NT2/D1 (cell line): ENCODE measurements at regions not wholly inside any gene's neighbourhood (a gene's known extent, or its start where the extent isn't known, plus 50 kb on each side); places are given as distances from the start of the nearest gene placed in this dataset.

Experiments
- SUZ12 ChIP-seq: IDR thresholded peaks from 2 replicates; pipeline ENCODE4 v1.6.1; 2011; ENCODE audit not compliant: insufficient read length, insufficient read depth; ENCODE audit errors: extremely low read depth
- YY1 ChIP-seq: IDR thresholded peaks from 2 replicates; pipeline ENCODE4 v1.6.1; 2011; ENCODE audit not compliant: insufficient read length, insufficient read depth
- ZNF274 ChIP-seq: IDR thresholded peaks from 2 replicates; pipeline ENCODE4 v1.6.1; 2011; ENCODE audit warnings: mild to moderate bottlenecking, low read depth, low read length

DNA sequence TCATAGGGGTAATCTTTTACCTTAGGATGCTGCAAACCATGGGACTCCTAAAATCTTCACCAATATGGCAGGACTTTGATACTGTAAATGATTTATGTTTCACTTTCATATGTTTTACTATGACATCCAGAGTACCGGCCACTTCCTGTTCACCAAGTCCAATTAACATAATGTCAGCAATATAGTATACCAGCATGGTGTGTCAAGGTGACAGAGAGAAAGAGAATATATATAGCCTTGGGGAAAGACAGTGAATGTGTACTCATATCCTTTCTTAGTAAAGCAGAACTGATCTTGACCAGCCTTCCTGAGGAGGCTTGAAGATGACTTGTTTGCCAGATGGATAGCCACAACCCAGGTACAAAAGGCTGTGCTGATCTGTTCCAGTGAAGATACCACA is 127.9 kb downstream of the NRN1 start:
- no peak for TF ChIP-seq SUZ12
- TF ChIP-seq YY1: no peak
- TF ChIP-seq ZNF274: no peak
